T-helper 1 cell treated with Interleukin-12 subunit alpha and Interleukin-12 subunit beta and Interleukin-4 antibody, amounts not matched to agents 30 ng/mL and 1 ng/mL, for 36 hours (primary cell): ENCODE measurements at regions not wholly inside any gene's neighbourhood (a gene's known extent, or its start where the extent isn't known, plus 50 kb on each side); places are given as distances from the start of the nearest gene placed in this dataset.

Experiments
- intact Hi-C: fragments of 100-400 bp; cut with micrococcal nuclease; formaldehyde crosslinking; loops from one replicate; pipeline ENCODE4 v1.15.1; 2024

GRCh38 chr6:141259807-141260206 is 872.9 kb upstream of the GJE1 start:
- intact Hi-C loops = no loop called here

DNA sequence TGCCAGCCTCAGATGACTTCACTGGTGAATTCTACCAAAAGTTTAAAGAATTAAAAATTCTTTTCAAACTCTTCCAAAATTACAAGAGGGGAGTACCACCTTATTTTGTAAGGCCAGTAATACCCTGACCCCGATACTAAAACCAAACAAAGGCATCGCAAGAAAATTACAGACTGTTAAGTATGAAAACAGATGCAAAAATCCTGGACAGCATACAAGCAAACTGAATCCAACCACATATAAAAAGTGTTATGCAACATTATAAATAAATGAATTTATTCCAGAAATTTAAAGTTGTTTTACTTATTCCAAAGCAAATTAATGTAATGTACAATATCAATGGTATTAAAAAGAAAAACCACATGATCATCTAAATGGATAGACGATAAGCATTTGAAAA is 873.6 kb upstream of the GJE1 start:
- intact Hi-C loops = no loop called here

DNA sequence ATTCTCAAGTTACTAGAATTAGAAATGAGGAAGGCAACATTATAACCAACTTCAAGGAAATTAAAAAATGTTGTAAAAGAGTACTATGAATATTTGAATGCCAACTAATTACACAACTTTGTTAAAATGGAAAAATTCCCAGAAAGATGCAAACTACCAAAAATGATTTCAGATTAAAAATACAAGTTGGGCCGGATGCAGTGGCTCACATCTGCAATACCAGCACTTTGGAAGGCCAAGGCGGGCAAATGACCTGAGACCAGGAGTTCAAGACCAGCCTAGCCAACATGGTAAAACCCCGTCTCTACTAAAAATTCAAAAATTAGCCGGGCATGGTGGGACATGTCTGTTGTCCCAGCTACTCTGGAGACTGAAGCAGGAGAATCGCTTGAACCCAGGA is 874.2 kb upstream of the GJE1 start:
- intact Hi-C loops = no loop called here

DNA sequence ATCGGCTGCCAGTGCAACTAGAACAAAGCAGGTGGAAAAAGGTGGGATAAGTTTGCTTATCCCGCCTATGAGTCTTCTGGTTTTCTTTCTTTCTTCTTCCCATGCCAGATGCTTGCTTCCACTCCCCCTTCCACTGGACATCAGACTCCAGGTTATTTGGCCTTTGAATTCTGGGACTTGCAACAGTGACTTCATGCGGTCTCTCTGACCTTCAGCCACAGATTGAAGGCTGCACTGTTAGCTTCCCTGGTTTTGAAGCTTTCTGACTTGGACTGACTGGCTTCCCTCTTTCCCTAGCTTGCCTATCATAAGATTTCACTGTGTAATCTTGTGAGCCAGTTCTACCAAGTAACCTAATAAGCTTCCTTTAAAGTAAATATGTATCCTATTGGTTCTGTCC is 878.4 kb upstream of the GJE1 start:
- intact Hi-C loops = no loop called here

DNA sequence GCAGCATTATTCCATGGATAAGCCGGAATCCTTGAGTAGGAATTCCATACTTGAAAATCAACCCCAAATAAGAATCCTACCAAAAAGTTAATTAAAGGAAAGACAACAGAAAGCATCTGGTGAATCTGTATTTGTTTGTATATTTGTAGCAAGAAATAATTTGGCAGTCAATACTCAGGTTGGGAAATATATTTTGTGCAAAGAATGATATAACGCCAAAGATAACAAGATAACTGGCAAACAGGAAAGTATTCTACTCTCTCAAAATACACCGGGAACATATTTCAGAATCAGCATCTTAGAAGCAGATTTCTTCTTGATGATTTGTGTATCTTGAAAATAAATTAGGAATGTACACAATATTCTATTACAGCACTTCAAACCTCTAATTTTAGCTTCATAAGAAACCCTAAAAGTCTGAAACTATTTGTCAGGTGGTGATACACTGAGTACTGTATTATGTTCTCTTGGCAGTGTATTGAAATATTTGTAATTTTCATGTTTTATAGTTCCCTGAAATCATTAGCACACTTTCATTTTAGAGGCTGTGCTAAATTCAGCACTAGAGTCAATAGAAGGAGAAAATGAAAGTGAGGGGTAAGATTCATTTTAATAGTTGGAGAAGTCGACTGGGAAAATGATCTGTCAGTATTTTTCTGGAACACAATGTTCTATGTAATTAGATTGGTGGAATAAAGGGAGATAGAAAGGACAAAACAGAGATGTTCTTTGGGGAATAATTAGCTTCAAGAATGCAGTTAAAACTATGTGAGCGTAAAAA is 879.7 kb upstream of the GJE1 start:
- intact Hi-C loops = no loop called here

GRCh38 chr6:141251286-141251685 is 881.4 kb upstream of the GJE1 start:
- intact Hi-C loops = no loop called here

- intact Hi-C loops = no loop called here
Observed at GRCh38 chr6:141248021-141248799, 884.5 kb upstream of the GJE1 start.

DNA sequence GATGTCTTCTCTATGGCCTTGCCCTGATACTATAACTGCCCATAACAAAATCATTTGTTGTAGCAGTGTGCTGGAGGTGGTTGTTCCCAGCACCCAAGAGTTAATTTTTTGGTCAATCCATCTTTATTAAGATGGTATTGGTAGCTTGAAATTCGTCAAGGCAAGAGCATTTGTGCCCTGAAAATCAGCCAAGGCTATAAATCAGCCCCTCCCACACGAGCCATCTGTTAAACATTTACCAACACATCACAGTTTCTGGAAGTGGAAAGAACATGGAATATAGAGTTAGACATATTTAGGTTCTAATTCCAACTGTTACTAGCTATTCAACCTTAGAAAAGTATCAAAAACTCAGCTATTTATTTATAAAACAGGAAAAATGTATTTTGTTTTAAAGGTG is 888.4 kb upstream of the GJE1 start:
- intact Hi-C loops = no loop called here

- intact Hi-C loops = no loop called here
Observed at GRCh38 chr6:141242957-141243356, 889.8 kb upstream of the GJE1 start.

- intact Hi-C loops = no loop called here
Observed at GRCh38 chr6:141229296-141229695, 903.4 kb upstream of the GJE1 start.

DNA sequence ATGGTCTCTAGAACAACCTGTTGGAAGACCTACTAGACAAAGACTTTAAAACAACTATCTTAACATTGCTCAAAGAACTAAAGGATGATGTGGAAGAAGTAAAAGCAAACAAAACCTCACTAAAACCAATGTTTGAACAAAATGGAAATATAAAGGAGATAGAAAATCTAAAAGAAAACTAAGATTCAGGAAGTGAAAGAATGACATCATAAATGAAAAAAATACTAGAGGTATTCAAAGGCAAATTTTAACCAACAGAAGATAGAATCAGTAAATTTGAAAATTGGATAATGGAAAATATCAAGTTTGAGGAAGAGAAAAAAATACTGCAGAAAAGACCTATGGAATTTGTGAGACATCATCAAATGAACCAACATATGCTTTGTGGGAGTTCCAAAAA is 914.1 kb upstream of the GJE1 start:
- intact Hi-C loops = no loop called here

- intact Hi-C loops = no loop called here
Observed at GRCh38 chr6:141216726-141217125, 916.0 kb upstream of the GJE1 start.

GRCh38 chr6:141212296-141212695 is 920.4 kb upstream of the GJE1 start:
- intact Hi-C loops = no loop called here

GRCh38 chr6:141211845-141212244 is 920.9 kb upstream of the GJE1 start:
- intact Hi-C loops = no loop called here

- intact Hi-C loops = no loop called here
Observed at GRCh38 chr6:141210901-141211300, 921.8 kb upstream of the GJE1 start.

GRCh38 chr6:141209890-141210289 is 922.8 kb upstream of the GJE1 start:
- intact Hi-C loops = no loop called here

GRCh38 chr6:141208101-141208500 is 924.6 kb upstream of the GJE1 start:
- intact Hi-C loops = no loop called here

DNA sequence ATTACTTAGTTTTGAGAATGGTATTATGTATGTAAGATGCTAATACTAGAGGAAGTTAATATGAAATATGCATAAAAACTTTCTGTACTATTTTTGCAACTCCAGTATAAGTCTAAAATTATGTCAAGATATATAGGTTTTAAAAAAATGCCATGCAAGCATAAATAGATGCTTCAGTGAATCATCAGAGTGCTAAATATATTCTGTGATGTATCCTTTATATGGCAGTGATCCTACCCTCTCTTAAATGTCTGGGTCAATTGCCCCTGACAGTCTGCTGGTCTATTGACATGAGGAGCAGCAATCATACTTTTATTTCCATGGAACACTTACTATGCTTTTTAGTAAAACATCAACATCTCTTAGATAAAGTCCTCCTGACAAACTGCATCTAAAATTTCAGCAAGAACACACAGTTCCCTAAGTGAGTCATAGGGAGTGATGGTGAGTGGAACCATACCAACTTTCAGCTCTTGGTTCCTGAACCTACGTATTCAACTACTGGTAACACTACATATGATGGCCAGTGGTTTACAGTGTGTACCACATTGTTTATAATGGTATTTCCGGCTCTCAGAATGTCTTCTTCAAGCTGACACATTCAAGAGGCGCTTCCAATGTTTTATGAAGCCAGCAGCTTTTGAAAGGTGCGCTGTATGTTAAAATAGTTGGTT is 928.7 kb upstream of the GJE1 start:
- intact Hi-C loops = no loop called here

- intact Hi-C loops = no loop called here
Observed at GRCh38 chr6:141202626-141203025, 930.1 kb upstream of the GJE1 start.

DNA sequence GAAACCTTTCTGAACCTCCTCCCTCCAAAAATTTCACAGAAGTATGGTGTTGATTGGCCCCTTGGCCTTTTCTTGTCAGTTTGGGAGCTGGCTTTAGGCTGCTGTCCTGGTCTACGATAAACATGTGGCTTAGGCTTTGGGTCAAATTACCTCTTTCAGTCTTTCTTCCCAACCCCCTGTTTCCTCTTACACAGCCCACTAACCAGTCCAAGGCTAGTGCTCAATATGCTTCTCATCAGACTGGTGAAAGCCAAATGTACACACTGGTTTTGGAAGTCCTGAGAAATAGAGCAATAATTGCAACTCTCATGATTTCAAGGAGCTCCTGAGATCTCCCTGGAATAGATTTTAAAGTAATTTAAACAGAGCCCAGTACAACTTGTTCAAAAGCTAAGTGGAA is 933.7 kb upstream of the GJE1 start:
- intact Hi-C loops = no loop called here

GRCh38 chr6:141195251-141195832 is 937.4 kb upstream of the GJE1 start:
- intact Hi-C loops = no loop called here

DNA sequence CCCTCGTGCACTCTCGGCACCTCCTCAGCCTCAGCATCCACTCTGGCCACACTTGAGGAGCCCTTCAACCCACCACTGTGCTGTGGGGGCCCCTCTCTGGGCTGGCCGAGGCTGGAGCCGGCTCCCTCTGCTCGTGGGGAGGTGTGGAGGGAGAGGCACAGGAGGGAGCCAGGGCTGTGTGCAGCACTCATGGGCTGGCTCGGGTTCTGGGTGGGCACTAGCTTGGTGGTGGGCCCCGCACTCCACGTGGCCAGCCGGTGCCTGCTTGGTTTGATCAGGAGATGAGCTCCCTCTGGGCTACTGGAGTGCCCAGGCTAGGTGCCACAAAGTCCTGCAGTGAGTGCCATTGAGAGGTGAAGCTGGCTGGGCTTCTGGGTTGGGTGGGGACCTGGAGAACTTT is 949.4 kb upstream of the GJE1 start:
- intact Hi-C loops = no loop called here
